Upper lobe of left lung (tissue), 6 donors: ENCODE measurements at regions not wholly inside any gene's neighbourhood (a gene's known extent, or its start where the extent isn't known, plus 50 kb on each side); places are given as distances from the start of the nearest gene placed in this dataset.

Experiments used
- ATAC-seq, 2 donors: fragments of 200-7000 bp; cut with Tn5 transposase; one replicate each; pipeline ENCODE4 v1.9.1; 2022; ENCODE audit warnings: mild to moderate bottlenecking in 2 of 2, moderate library complexity in 2 of 2; ENCODE audit not compliant: low FRiP score in 2 of 2
- DNase-seq, 2 donors: peaks; one replicate each; pipeline ENCODE4 v3.0.0-alpha.2; 2019 to 2020
- H3K27ac ChIP-seq, 4 donors: fragments of 200-600 bp; sonication (generic); one replicate each; pipeline ENCODE4 v1.5.1; 2016 to 2019
- H3K27me3 ChIP-seq, 4 donors: fragments of 200-600 bp; sonication (generic); one replicate each; pipeline ENCODE4 v1.5.1; 2017 to 2019
- H3K36me3 ChIP-seq, 4 donors: fragments of 200-600 bp; sonication (generic); one replicate each; pipeline ENCODE4 v1.5.1; 2016 to 2019
- H3K4me1 ChIP-seq, 4 donors: fragments of 200-600 bp; sonication (generic); one replicate each; pipeline ENCODE4 v1.5.1; 2018 to 2019
- H3K4me3 ChIP-seq, 4 donors: fragments of 200-600 bp; sonication (generic); one replicate each; pipeline ENCODE4 v1.5.1; 2017 to 2019; ENCODE audit warnings: mild to moderate bottlenecking in 2 of 4, moderate library complexity in 1 of 4
- H3K9me3 ChIP-seq, 4 donors: fragments of 200-600 bp; sonication (generic); one replicate each; pipeline ENCODE4 v1.5.1; 2018 to 2019
- CTCF ChIP-seq, 6 experiments: fragments of 450-650 bp in 4 of 6; fragments of 200-600 bp in 2 of 6; sonication (generic) in 2 of 6; IDR thresholded peaks; one replicate each; pipeline ENCODE4 v1.5.1; 2016 to 2019; ENCODE audit warnings: antibody characterized with exemption in 6 of 6
- POLR2A ChIP-seq, 4 donors: fragments of 450-650 bp; IDR thresholded peaks; one replicate each; pipeline ENCODE4 v1.5.1; 2016 to 2017; ENCODE audit warnings: antibody characterized with exemption in 4 of 4, mild to moderate bottlenecking in 2 of 4
- POLR2AphosphoS5 ChIP-seq, 2 donors: sonication (generic); formaldehyde crosslinking; IDR thresholded peaks; one replicate each; pipeline ENCODE4 v1.5.1; 2017; ENCODE audit warnings: antibody characterized with exemption in 2 of 2
- WGBS, 2 donors: methylation state at CpG; one replicate each; pipeline ENCODE4 v1.1.5; 2017 to 2018; 5-methylcytosine and 5-hydroxymethylcytosine counted together
- donor health status: DM: no; HTN: no; CAD: no; lungs with moderate emphysema.
- donor health status: DM: no; HTN: yes; CAD: no; lungs with severe emphysema.

GRCh38 chr7:50145801-50146338 is 52.8 kb upstream of the ZPBP start:
- TF ChIP-seq POLR2A (IDR thresholded peaks at IDR 0.05) (no peak), POLR2AphosphoS5 (IDR thresholded peaks at IDR 0.05) (no peak)
- no peak for ATAC-seq
- WGBS, 2 donors = 51 to 54% methylated on average over 2 of the region's 2 CpGs
- no peaks in the 10 kb centered on the region for H3K9me3 ChIP-seq
- no peaks in the 10 kb centered on the region for H3K27me3 ChIP-seq
- H3K4me1 ChIP-seq = no peaks in the 10 kb centered on the region
- no peak overlapping the region for H3K4me3 ChIP-seq
- no peak for DNase-seq
- no peaks in the 10 kb centered on the region for H3K36me3 ChIP-seq
- H3K27ac ChIP-seq = no peak overlapping the region

- TF ChIP-seq POLR2AphosphoS5 (IDR thresholded peaks at IDR 0.05) = no peak
- TF ChIP-seq CTCF (IDR thresholded peaks at IDR 0.05) = no peak
- H3K4me3 ChIP-seq = no peak overlapping the region
- WGBS, 2 donors = 71 to 86% methylated on average over 2 of the region's 2 CpGs
- no peak for DNase-seq
- no peaks in the 10 kb centered on the region for H3K27me3 ChIP-seq
- no peak overlapping the region for H3K27ac ChIP-seq
- H3K36me3 ChIP-seq = no peaks in the 10 kb centered on the region
- no peak for ATAC-seq
- H3K4me1 ChIP-seq = no peaks in the 10 kb centered on the region
- no peaks in the 10 kb centered on the region for H3K9me3 ChIP-seq
Observed at GRCh38 chr7:50145226-50145625, 52.2 kb upstream of the ZPBP start.
